Chondrocyte (in vitro differentiated cells): ENCODE measurements at regions not wholly inside any gene's neighbourhood (a gene's known extent, or its start where the extent isn't known, plus 50 kb on each side); places are given as distances from the start of the nearest gene placed in this dataset.

Source experiments
- DNase-seq: peaks from one replicate; pipeline ENCODE4 v3.0.0; 2021; ENCODE audit warnings: mixed read lengths, low spot score
- H3K27ac Mint-ChIP-seq: one replicate; pipeline ENCODE4 v1.8.0; 2021; ENCODE audit warnings: mild to moderate bottlenecking, moderate library complexity, mixed read lengths; ENCODE audit not compliant: unreplicated experiment
- H3K27me3 Mint-ChIP-seq: 2 replicates; pipeline ENCODE4 v1.8.0; 2021; ENCODE audit warnings: low read depth, mixed read lengths
- H3K36me3 Mint-ChIP-seq: 2 replicates; pipeline ENCODE4 v1.8.0; 2021; ENCODE audit warnings: low read depth, mixed read lengths
- H3K4me1 Mint-ChIP-seq: 2 replicates; pipeline ENCODE4 v1.8.0; 2021; ENCODE audit warnings: low read depth, mild to moderate bottlenecking, mixed read lengths
- H3K4me3 Mint-ChIP-seq: one replicate; pipeline ENCODE4 v1.8.0; 2021; ENCODE audit warnings: mild to moderate bottlenecking, moderate library complexity, mixed read lengths; ENCODE audit not compliant: unreplicated experiment
- H3K9me3 Mint-ChIP-seq: 2 replicates; pipeline ENCODE4 v1.8.0; 2021; ENCODE audit warnings: low read depth, mixed read lengths
- TF ChIP-seq, protein P1 (sequence below): fragments of 200-600 bp; sonication (generic); IDR thresholded peaks from 2 replicates; pipeline ENCODE4 v1.5.0; 2021; ENCODE audit warnings: antibody characterized with exemption, mild to moderate bottlenecking, moderate library complexity

DNA sequence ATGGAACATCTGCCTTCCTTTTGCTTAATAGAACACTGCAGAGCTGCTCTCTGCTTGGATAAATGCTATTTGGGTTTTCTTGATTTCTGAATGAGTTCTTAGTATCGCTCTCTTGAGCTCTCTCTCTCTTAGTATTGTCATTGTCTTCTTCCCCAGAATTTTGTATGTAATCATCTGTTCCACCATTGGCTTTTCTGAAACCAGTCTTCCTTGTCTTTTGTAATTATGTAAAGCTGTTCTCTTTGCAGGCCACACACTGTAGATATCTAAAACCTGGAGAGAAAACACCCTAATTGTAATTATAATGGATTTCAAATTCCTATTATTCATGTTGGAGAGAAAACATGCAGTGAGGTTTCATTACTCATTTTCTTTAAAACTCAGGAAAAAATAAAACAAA, 333.1 kb upstream of the CHAC2 start:
- peaks cover 23% of the 10 kb centered on the region for H3K27me3 Mint-ChIP-seq
- no peak for DNase-seq
- H3K9me3 Mint-ChIP-seq = no peaks in the 10 kb centered on the region
- TF ChIP-seq, protein P1, sequence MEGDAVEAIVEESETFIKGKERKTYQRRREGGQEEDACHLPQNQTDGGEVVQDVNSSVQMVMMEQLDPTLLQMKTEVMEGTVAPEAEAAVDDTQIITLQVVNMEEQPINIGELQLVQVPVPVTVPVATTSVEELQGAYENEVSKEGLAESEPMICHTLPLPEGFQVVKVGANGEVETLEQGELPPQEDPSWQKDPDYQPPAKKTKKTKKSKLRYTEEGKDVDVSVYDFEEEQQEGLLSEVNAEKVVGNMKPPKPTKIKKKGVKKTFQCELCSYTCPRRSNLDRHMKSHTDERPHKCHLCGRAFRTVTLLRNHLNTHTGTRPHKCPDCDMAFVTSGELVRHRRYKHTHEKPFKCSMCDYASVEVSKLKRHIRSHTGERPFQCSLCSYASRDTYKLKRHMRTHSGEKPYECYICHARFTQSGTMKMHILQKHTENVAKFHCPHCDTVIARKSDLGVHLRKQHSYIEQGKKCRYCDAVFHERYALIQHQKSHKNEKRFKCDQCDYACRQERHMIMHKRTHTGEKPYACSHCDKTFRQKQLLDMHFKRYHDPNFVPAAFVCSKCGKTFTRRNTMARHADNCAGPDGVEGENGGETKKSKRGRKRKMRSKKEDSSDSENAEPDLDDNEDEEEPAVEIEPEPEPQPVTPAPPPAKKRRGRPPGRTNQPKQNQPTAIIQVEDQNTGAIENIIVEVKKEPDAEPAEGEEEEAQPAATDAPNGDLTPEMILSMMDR = no peak
- H3K36me3 Mint-ChIP-seq = no peaks in the 10 kb centered on the region
- no peaks in the 10 kb centered on the region for H3K4me1 Mint-ChIP-seq
- no peak overlapping the region for H3K27ac Mint-ChIP-seq
- H3K4me3 Mint-ChIP-seq = no peak overlapping the region

DNA sequence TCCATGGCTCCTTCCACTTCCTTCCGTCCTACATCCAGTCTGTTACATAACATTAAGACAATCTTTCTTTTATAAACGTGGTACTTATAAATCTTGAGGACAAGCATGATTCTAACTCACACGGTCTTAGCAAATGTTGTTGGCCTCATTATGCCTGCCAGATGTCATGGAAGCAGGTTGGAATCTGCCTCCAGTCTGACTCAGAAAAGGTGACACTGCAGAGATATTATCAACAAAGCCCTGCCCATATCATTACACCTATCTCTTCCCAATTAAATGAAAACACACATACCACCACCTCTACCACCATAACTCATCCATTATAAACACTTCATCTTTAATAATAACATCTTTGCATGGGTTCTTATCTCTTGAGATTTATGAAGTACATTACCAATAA, 334.7 kb upstream of the CHAC2 start:
- H3K4me1 Mint-ChIP-seq = no peaks in the 10 kb centered on the region
- H3K36me3 Mint-ChIP-seq = no peaks in the 10 kb centered on the region
- H3K4me3 Mint-ChIP-seq = no peak overlapping the region
- no peak overlapping the region for H3K27ac Mint-ChIP-seq
- DNase-seq = no peak
- TF ChIP-seq, protein P1 = no peak
- H3K9me3 Mint-ChIP-seq = no peaks in the 10 kb centered on the region
- peaks cover 28% of the 10 kb centered on the region for H3K27me3 Mint-ChIP-seq

DNA sequence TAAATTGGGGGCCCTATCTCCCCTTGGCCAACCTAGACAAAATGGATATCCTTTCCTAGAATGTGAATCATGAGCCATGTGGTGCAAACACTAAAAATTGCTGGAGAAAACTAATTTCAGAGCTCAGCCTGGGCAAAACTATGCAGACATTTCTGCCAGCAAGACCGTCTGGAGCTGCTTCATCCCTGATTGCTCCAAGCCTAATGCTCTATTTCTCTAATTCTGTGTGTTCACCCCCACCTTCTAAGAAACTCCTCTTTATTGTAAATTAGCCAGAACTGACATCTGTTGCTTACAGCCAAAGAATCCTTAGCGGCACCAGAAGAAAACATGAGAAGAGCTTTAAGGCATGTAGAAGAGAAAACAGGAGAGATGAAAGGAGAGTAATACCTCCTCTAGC, 337.7 kb upstream of the CHAC2 start:
- H3K9me3 Mint-ChIP-seq = no peaks in the 10 kb centered on the region
- DNase-seq = no peak
- TF ChIP-seq, protein P1 = no peak
- no peaks in the 10 kb centered on the region for H3K36me3 Mint-ChIP-seq
- no peak overlapping the region for H3K27ac Mint-ChIP-seq
- no peaks in the 10 kb centered on the region for H3K4me1 Mint-ChIP-seq
- peaks cover 17% of the 10 kb centered on the region for H3K27me3 Mint-ChIP-seq
- H3K4me3 Mint-ChIP-seq = no peak overlapping the region

DNA sequence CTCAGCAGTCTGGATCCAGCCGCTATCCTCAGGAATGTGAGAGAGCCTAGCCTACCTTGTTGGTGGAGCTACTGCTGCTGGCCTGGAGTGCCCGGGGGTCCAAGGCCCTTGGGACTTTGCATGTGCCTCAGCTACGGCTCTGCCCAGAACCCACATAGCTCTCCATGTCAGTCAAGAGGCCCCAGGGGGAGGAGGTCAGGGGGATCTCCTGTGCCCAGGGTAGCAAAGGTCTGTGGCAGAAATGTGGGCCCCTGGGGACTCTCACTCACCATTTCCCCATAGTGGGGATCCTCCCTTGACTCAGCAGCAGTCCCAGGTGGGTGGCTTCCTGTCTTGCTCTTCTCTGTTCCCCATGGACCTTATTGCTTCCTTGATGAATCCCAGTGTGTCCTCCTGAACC, 342.7 kb upstream of the CHAC2 start:
- H3K36me3 Mint-ChIP-seq = peaks cover 9% of the 10 kb centered on the region
- H3K9me3 Mint-ChIP-seq = peaks cover 25% of the 10 kb centered on the region
- TF ChIP-seq, protein P1 = no peak
- H3K27me3 Mint-ChIP-seq = peaks cover 26% of the 10 kb centered on the region
- no peak overlapping the region for H3K27ac Mint-ChIP-seq
- H3K4me3 Mint-ChIP-seq = no peak overlapping the region
- no peaks in the 10 kb centered on the region for H3K4me1 Mint-ChIP-seq
- DNase-seq = no peak

DNA sequence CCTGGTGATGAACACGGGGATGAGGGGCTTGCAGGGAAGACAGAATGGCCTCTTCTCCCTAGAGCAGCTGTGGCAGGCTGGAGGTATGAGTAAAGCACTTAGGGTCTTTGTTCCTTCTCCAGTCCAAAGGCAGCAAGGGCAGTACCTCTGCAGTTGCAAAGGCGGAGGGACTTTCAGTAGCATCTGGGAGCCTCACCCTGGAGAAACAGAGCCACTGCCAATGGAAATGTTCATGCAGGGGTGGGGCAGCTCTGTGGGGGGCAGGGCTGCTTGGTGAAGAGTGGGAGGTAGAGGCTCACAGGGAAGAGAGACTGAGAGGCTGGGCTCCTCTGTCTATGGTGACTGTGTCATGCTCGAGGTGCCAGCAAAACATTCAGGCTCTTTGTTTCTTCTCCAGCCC, 344.1 kb upstream of the CHAC2 start:
- Mint-ChIP-seq H3K27me3 (peaks cover 24% of the 10 kb centered on the region), H3K36me3 (peaks cover 9% of the 10 kb centered on the region), H3K4me3 (no peak overlapping the region), H3K9me3 (peaks cover 32% of the 10 kb centered on the region), H3K27ac (no peak overlapping the region), H3K4me1 (no peaks in the 10 kb centered on the region)
- TF ChIP-seq, protein P1 = no peak
- no peak for DNase-seq
